HG03432 (cell line): ENCODE measurements at regions not wholly inside any gene's neighbourhood (a gene's known extent, or its start where the extent isn't known, plus 50 kb on each side); places are given as distances from the start of the nearest gene placed in this dataset.
A peak's percentile ranks its signal among the peaks of the same experiment; 100 is the strongest.
"Not testable (repeated sequence)": the region's sequence is repeated elsewhere in the genome, so short reads cannot be mapped to it uniquely, and the experiment has no call there.

Experiments used
- ATAC-seq: cut with Tn5 transposase; IDR thresholded peaks from one replicate; pipeline ENCODE4 v1.9.1; 2021; ENCODE audit warnings: mild to moderate bottlenecking, moderate library complexity; ENCODE audit not compliant: unreplicated experiment

GRCh38 chr19:27858981-27859581 is 1353.9 kb downstream of the UQCRFS1 start:
- ATAC-seq, result no peak

- ATAC-seq, result not testable (repeated sequence)
Observed at GRCh38 chr19:27852931-27853330, 1360.0 kb downstream of the UQCRFS1 start.

- no peak for ATAC-seq
Observed at GRCh38 chr19:27851543-27852060, 1361.3 kb downstream of the UQCRFS1 start.

GRCh38 chr19:27851002-27851481 is 1361.9 kb downstream of the UQCRFS1 start:
- ATAC-seq, result no peak

GRCh38 chr19:27846944-27847343 is 1366.0 kb downstream of the UQCRFS1 start:
- ATAC-seq, result no peak

- no peak for ATAC-seq
Observed at GRCh38 chr19:27844261-27844660, 1368.7 kb downstream of the UQCRFS1 start.

- ATAC-seq, result no peak
Observed at GRCh38 chr19:27843861-27844260, 1369.1 kb downstream of the UQCRFS1 start.

- no peak for ATAC-seq
Observed at GRCh38 chr19:27833031-27833430, 1379.9 kb downstream of the UQCRFS1 start.

GRCh38 chr19:27828829-27829228 is 1384.1 kb downstream of the UQCRFS1 start:
- no peak for ATAC-seq

GRCh38 chr19:27824108-27824507 is 1388.8 kb downstream of the UQCRFS1 start:
- ATAC-seq, result no peak

GRCh38 chr19:27822336-27822735 is 1390.6 kb downstream of the UQCRFS1 start:
- ATAC-seq, result no peak

- ATAC-seq, result no peak
Observed at GRCh38 chr19:27821418-27822018, 1391.4 kb downstream of the UQCRFS1 start.

- ATAC-seq, result no peak
Observed at GRCh38 chr19:27815985-27816384, 1397.0 kb downstream of the UQCRFS1 start.

- not testable (repeated sequence) for ATAC-seq
Observed at GRCh38 chr19:27814834-27815233, 1398.1 kb downstream of the UQCRFS1 start.

GRCh38 chr19:27814274-27814673 is 1398.7 kb downstream of the UQCRFS1 start:
- ATAC-seq, result not testable (repeated sequence)

GRCh38 chr19:27806471-27807070 is 1406.4 kb downstream of the UQCRFS1 start:
- no peak for ATAC-seq

GRCh38 chr19:27805848-27806247 is 1407.1 kb downstream of the UQCRFS1 start:
- no peak for ATAC-seq

- ATAC-seq, result not testable (repeated sequence)
Observed at GRCh38 chr19:27802293-27802692, 1410.7 kb downstream of the UQCRFS1 start.

GRCh38 chr19:27796540-27796939 is 1416.4 kb downstream of the UQCRFS1 start:
- no peak for ATAC-seq

- ATAC-seq, result no peak
Observed at GRCh38 chr19:27796073-27796472, 1416.9 kb downstream of the UQCRFS1 start.

- no peak for ATAC-seq
Observed at GRCh38 chr19:27795369-27795768, 1417.6 kb downstream of the UQCRFS1 start.

- ATAC-seq, result peak; percentile 7
Observed at GRCh38 chr19:27794494-27795042, 1418.4 kb downstream of the UQCRFS1 start.
